Upper lobe of right lung (tissue), 1 donor: ENCODE measurements at regions not wholly inside any gene's neighbourhood (a gene's known extent, or its start where the extent isn't known, plus 50 kb on each side); places are given as distances from the start of the nearest gene placed in this dataset.
A peak's percentile ranks its signal among the peaks of the same experiment; 100 is the strongest.

Source experiments
- ATAC-seq: fragments of 200-7000 bp; cut with Tn5 transposase; one replicate; pipeline ENCODE4 v1.9.1; 2020; ENCODE audit warnings: mild to moderate bottlenecking, moderate library complexity
- DNase-seq: peaks from one replicate; pipeline ENCODE4 v3.0.0-alpha.2; 2020
- H3K27ac ChIP-seq: fragments of 200-600 bp; one replicate; pipeline ENCODE4 v1.8.0; 2022
- H3K27me3 ChIP-seq: fragments of 200-600 bp; one replicate; pipeline ENCODE4 v1.8.0; 2022; ENCODE audit warnings: mild to moderate bottlenecking
- H3K36me3 ChIP-seq: fragments of 200-600 bp; one replicate; pipeline ENCODE4 v1.8.0; 2022
- H3K4me1 ChIP-seq: fragments of 200-600 bp; one replicate; pipeline ENCODE4 v1.8.0; 2022
- H3K4me3 ChIP-seq: fragments of 200-600 bp; one replicate; pipeline ENCODE4 v1.8.0; 2022; ENCODE audit warnings: mild to moderate bottlenecking
- H3K9me3 ChIP-seq: fragments of 200-600 bp; one replicate; pipeline ENCODE4 v1.8.0; 2022
- CTCF ChIP-seq: fragments of 200-600 bp; IDR thresholded peaks from one replicate; pipeline ENCODE4 v1.8.0; 2022; ENCODE audit warnings: antibody characterized with exemption
- intact Hi-C: fragments of 100-400 bp; cut with DNase I; formaldehyde crosslinking; loops from one replicate; pipeline ENCODE4 v1.11.0; 2022
- donor health status: DM: no; HTN: yes; CAD: no; lungs with severe emphysema.

- no peaks in the 10 kb centered on the region for H3K36me3 ChIP-seq
- TF ChIP-seq CTCF, result no peak
- no peak for ATAC-seq
- no peaks in the 10 kb centered on the region for H3K4me1 ChIP-seq
- DNase-seq, result no peak
- no peak overlapping the region for H3K4me3 ChIP-seq
- H3K27me3 ChIP-seq, result no peaks in the 10 kb centered on the region
- H3K27ac ChIP-seq, result no peak overlapping the region
- intact Hi-C loops, result no loop called here
- H3K9me3 ChIP-seq, result no peaks in the 10 kb centered on the region
Measured at GRCh38 chr4:29046186-29046585, 1674.0 kb upstream of the PCDH7 start.

GRCh38 chr4:29046781-29047180 is 1673.4 kb upstream of the PCDH7 start:
- Histone ChIP-seq H3K27me3 (no peaks in the 10 kb centered on the region), H3K4me3 (no peak overlapping the region), H3K9me3 (no peaks in the 10 kb centered on the region), H3K27ac (no peak overlapping the region), H3K4me1 (no peaks in the 10 kb centered on the region), H3K36me3 (no peaks in the 10 kb centered on the region)
- ATAC-seq (no peak), DNase-seq (no peak)
- intact Hi-C loops, result no loop called here
- TF ChIP-seq CTCF, result no peak

GRCh38 chr4:29047341-29048041 is 1672.7 kb upstream of the PCDH7 start:
- H3K27ac ChIP-seq, result no peak overlapping the region
- TF ChIP-seq CTCF, result no peak
- no peaks in the 10 kb centered on the region for H3K9me3 ChIP-seq
- intact Hi-C loops, result no loop called here
- H3K4me3 ChIP-seq, result no peak overlapping the region
- DNase-seq (no peak), ATAC-seq (peak; percentile 22)
- H3K4me1 ChIP-seq, result no peaks in the 10 kb centered on the region
- H3K27me3 ChIP-seq, result no peaks in the 10 kb centered on the region
- no peaks in the 10 kb centered on the region for H3K36me3 ChIP-seq

- no peaks in the 10 kb centered on the region for H3K27me3 ChIP-seq
- DNase-seq, result no peak
- H3K36me3 ChIP-seq, result no peaks in the 10 kb centered on the region
- H3K9me3 ChIP-seq, result no peaks in the 10 kb centered on the region
- H3K4me1 ChIP-seq, result no peaks in the 10 kb centered on the region
- H3K4me3 ChIP-seq, result no peak overlapping the region
- ATAC-seq, result no peak
- intact Hi-C loops, result no loop called here
- no peak overlapping the region for H3K27ac ChIP-seq
- TF ChIP-seq CTCF, result no peak
Measured at GRCh38 chr4:29051381-29051965, 1668.7 kb upstream of the PCDH7 start.

GRCh38 chr4:29052266-29052665 is 1667.9 kb upstream of the PCDH7 start:
- no peak overlapping the region for H3K27ac ChIP-seq
- no peak for ATAC-seq
- no peaks in the 10 kb centered on the region for H3K36me3 ChIP-seq
- H3K27me3 ChIP-seq, result no peaks in the 10 kb centered on the region
- no peaks in the 10 kb centered on the region for H3K9me3 ChIP-seq
- H3K4me1 ChIP-seq, result no peaks in the 10 kb centered on the region
- DNase-seq, result no peak
- intact Hi-C loops, result no loop called here
- TF ChIP-seq CTCF, result no peak
- H3K4me3 ChIP-seq, result no peak overlapping the region
